ENCODE measurements at regions not wholly inside any gene's neighbourhood (a gene's known extent, or its start where the extent isn't known, plus 50 kb on each side); places are given as distances from the start of the nearest gene placed in this dataset.
"Not testable (repeated sequence)": the region's sequence is repeated elsewhere in the genome, so short reads cannot be mapped to it uniquely, and the experiment has no call there.

GRCh38 chr13:108077284-108077683, 138.1 kb downstream of the LIG4 start:
- DNase-seq: no peak

GRCh38 chr13:108074429-108074828, 140.9 kb downstream of the LIG4 start:
- not testable (repeated sequence) for DNase-seq

DNA sequence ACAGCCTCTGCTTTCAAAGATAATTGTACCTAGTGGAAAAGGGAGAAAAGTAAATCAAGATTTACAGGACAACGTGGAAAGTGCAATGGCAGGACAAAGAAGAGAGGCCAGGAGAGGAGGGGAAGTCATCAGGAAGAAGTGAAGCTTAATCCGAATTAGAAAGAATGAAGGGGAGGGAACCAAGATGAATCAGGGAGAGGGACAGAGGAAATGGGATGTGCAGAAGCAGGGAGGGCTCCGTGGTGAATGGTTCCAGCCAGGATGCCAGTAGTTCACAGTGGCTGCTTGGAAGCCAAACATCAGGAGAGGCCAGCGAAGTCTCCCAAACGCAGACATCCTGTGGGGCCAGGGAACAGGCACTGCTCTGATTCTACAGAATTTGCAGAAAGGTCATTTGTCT, 144.4 kb downstream of the LIG4 start:
- no peak for DNase-seq

GRCh38 chr13:108070491-108070890, 144.8 kb downstream of the LIG4 start:
- DNase-seq: no peak

GRCh38 chr13:108069521-108070210, 145.7 kb downstream of the LIG4 start:
- no peak for DNase-seq

- not testable (repeated sequence) for DNase-seq
Observed at GRCh38 chr13:108064372-108064771, 151.0 kb downstream of the LIG4 start.

DNA sequence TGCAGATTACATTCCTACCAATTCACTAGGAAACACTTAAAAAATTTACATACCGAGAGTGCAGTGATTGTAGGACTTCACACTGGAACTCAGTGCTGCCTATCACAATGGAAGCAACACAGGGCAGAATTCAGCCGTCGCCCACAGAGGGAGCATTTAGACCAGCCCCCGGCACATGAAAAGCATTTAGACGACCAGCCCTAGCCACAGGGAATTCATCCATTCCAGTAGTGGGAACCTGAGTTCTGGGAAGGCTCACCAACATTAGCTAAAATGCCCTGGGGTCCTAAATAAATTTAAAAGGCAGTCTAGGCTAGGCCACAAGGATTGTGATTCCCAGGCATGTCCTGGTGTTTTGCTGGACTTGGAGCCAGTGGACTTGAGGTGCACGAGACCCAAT, 155.2 kb downstream of the LIG4 start:
- no peak for DNase-seq

GRCh38 chr13:108056278-108056677, 159.1 kb downstream of the LIG4 start:
- no peak for DNase-seq

- no peak for DNase-seq
Observed at GRCh38 chr13:108049211-108049610, 166.1 kb downstream of the LIG4 start.

GRCh38 chr13:108044954-108045353, 170.4 kb downstream of the LIG4 start:
- no peak for DNase-seq

GRCh38 chr13:108042866-108043265, 172.5 kb downstream of the LIG4 start:
- DNase-seq: not testable (repeated sequence)

- no peak for DNase-seq
Observed at GRCh38 chr13:108037348-108037747, 178.0 kb downstream of the LIG4 start.

DNA sequence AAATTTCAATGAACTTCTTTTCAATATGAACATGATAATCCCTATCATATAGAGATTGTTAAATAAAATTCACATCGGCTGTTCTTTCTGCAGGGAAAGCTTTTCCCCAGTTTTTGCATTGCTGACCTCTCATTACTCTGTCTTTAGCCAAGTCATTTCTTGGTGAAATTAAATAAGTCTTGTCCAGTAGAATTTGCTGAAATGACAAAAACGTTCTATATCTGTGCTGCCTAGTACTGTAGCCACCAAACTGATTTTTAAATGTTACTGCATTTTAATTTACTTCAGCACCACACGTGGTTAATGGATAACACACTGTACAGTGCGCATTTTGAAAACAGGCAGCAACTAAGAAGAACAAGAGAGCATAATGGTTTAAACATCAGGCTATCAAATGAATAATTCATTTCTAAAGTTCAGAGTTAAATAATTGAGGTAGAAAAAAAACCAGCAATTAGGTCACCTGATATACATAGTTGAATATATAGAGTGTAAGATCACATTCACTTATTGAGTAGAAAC, 178.9 kb downstream of the LIG4 start:
- DNase-seq: no peak

DNA sequence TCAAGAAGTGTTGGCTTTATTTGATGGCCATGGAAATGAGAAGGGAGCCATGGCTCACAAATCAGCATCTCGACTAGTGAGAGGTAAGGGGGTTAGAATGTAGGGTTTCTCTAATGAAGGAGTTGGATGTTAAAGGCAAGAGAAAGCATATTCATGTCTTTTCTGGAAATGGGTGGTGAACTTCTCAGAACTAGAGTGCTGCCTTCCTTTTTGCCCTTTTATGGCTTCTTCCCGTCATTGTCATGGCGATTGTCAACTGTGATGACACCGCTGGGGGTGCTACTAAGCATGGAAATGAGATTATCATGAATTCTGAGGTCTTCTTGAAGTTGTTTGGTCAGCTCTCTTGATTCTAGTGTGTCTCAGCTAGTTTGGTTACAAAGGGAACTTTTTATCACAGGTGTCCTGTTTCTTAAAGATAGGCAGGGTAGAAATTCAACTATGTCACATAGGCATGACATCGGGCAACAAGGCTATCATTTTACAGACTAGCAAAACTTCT, 180.4 kb downstream of the LIG4 start:
- no peak for DNase-seq

GRCh38 chr13:108033800-108034707, 181.3 kb downstream of the LIG4 start:
- DNase-seq: no peak

GRCh38 chr13:108031865-108032264, 183.5 kb downstream of the LIG4 start:
- DNase-seq: no peak

GRCh38 chr13:108030769-108031168, 184.6 kb downstream of the LIG4 start:
- no peak for DNase-seq

DNA sequence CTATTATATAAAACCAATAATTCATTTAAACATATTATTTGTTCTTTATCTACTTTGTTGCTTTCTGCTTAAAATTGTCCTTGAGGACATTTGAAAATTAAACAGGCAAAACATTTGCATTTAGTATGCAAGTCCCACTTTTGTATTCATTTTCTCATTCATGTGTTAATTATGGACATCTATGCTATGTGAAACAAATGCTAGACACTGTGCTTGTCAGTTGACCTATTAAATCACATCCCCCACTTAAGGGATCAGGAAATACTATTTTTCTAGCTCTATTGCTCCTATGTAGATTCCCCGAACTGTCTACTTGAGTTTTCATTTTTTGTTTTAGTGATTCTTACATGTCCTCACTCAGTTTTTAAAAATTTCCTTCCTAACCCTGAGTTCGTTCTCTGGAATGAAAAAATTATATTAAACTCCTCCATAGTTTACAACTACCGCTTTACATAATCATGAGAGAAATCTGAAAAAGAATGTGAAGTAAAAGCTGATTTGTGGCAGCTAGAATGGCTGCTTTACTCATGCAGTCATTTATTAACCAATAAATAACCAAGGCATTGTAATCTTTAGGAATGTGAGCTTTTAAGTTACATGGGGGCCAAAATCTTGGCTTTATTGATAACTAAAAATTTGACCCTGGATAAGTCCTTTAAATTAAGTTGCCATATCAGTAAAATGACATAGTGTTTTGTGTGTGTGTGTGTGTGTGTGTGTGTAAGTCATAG, 188.5 kb downstream of the LIG4 start:
- no peak for DNase-seq

GRCh38 chr13:108020027-108020426, 195.3 kb downstream of the LIG4 start:
- no peak for DNase-seq

- DNase-seq: no peak
Observed at GRCh38 chr13:108018371-108018870, 196.9 kb downstream of the LIG4 start.

DNA sequence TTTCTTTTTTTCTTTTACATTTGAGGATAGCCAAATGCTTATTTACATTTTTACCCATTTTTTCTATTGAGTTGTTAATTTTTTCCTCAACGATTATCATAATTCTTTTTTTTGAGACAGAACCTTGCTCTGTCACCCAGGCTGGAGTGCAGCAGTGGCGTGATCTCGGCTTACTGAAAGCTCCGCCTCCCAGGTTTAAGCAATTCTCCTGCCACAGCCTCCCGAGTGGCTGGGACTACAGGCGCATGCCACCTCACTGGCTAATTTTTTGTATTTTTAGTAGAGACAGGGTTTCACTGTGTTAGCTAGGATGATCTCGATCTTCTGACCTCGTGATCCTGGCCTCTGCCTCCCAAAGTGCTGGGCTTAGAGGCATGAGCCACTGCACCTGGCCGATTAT, 208.7 kb downstream of the LIG4 start:
- DNase-seq: no peak

- no peak for DNase-seq
Observed at GRCh38 chr13:108005231-108005630, 210.1 kb downstream of the LIG4 start.

- DNase-seq: no peak
Observed at GRCh38 chr13:108003626-108004025, 211.7 kb downstream of the LIG4 start.
